SK-N-SH (cell line): ENCODE measurements at regions not wholly inside any gene's neighbourhood (a gene's known extent, or its start where the extent isn't known, plus 50 kb on each side); places are given as distances from the start of the nearest gene placed in this dataset.

Source experiments
- CTCF ChIA-PET: fragments of 300-600, 350-600 bp; formaldehyde crosslinking; extraction: SDS; loops from one replicate; lab custom pipeline; 2021; lab: Yijun Ruan, JAX
- POLR2A ChIA-PET: fragments of 350-600 bp; sonication (Branson Sonifier 250); formaldehyde crosslinking; extraction: SDS; loops from one replicate; lab custom pipeline; 2020; ENCODE audit warnings: antibody characterized with exemption, inconsistent platforms; lab: Yijun Ruan, JAX
- DNase-seq: peaks from one replicate; pipeline ENCODE4 v3.0.0; 2012
- H2AFZ ChIP-seq: fragments of 200-600 bp; sonication (generic); 2 replicates; pipeline ENCODE4 v1.8.1; 2016; ENCODE audit warnings: antibody characterized with exemption, mild to moderate bottlenecking, low read depth
- H3F3A ChIP-seq: fragments of 200-600 bp; sonication (generic); replicated peaks from 2 replicates; pipeline ENCODE3; 2016; ENCODE audit warnings: antibody characterized with exemption, mild to moderate bottlenecking; ENCODE audit not compliant: insufficient read depth
- H3K27ac ChIP-seq, 2 experiments: fragments of 200-500 bp in 1 of 2; fragments of 200-600 bp in 1 of 2; sonication (Bioruptor generic) in 1 of 2; sonication (generic), shearing (Covaris generic) in 1 of 2; 2 replicates each; pipeline versions ENCODE4 v1.5.1 to v1.6.1; 2014 to 2016; ENCODE audit warnings: low read depth in 2 of 2, inconsistent platforms in 1 of 2, low read length in 1 of 2, mild to moderate bottlenecking in 1 of 2, mixed read lengths in 1 of 2
- H3K27me3 ChIP-seq: fragments of 200-600 bp; sonication (generic), shearing (Covaris generic); 2 replicates; pipeline ENCODE4 v1.6.1; 2016; ENCODE audit warnings: mixed run types; ENCODE audit not compliant: insufficient read depth
- H3K36me3 ChIP-seq, 2 experiments: fragments of 200-500 bp in 1 of 2; fragments of 200-600 bp in 1 of 2; sonication (Bioruptor generic) in 1 of 2; sonication (generic) in 1 of 2; replicated peaks in 1 of 2; 2 replicates each; pipeline versions ENCODE3 to v1.5.1; 2014 to 2016; ENCODE audit warnings: low read length in 1 of 2, mild to moderate bottlenecking in 1 of 2; ENCODE audit not compliant: insufficient read depth in 2 of 2, control insufficient read depth in 1 of 2
- H3K4me1 ChIP-seq, 2 experiments: fragments of 200-500 bp in 1 of 2; fragments of 200-600 bp in 1 of 2; sonication (Bioruptor generic) in 1 of 2; sonication (generic), shearing (Covaris generic) in 1 of 2; 2 replicates each; pipeline versions ENCODE4 v1.5.1 to v1.6.1; 2014 to 2016; ENCODE audit warnings: low read depth in 1 of 2, low read length in 1 of 2, mixed run types in 1 of 2; ENCODE audit not compliant: insufficient read depth in 2 of 2, control insufficient read depth in 1 of 2
- H3K4me2 ChIP-seq: fragments of 200-600 bp; sonication (generic), shearing (Covaris generic); 2 replicates; pipeline ENCODE4 v1.6.1; 2017; ENCODE audit warnings: mixed run types
- H3K4me3 ChIP-seq, 2 experiments: fragments of 200-500 bp in 1 of 2; fragments of 200-600 bp in 1 of 2; sonication (Bioruptor generic) in 1 of 2; sonication (generic), shearing (Covaris generic) in 1 of 2; 2 replicates each; pipeline versions ENCODE4 v1.5.1 to v1.8.1; 2014 to 2016; ENCODE audit warnings: low read depth in 2 of 2, inconsistent platforms in 1 of 2, low read length in 1 of 2, mild to moderate bottlenecking in 1 of 2, mixed read lengths in 1 of 2, moderate library complexity in 1 of 2
- H3K79me2 ChIP-seq: fragments of 200-600 bp; sonication (generic); 2 replicates; pipeline ENCODE4 v1.8.1; 2017; ENCODE audit warnings: mild to moderate bottlenecking; ENCODE audit not compliant: insufficient read depth
- H3K9ac ChIP-seq: fragments of 200-600 bp; sonication (generic); 2 replicates; pipeline ENCODE4 v1.6.1; 2017; ENCODE audit warnings: mixed run types
- H3K9me2 ChIP-seq: fragments of 200-600 bp; sonication (generic); 2 replicates; pipeline ENCODE4 v1.6.1; 2017; ENCODE audit warnings: mixed run types
- H3K9me3 ChIP-seq: fragments of 200-600 bp; sonication (generic); 2 replicates; pipeline ENCODE4 v1.6.1; 2017; ENCODE audit warnings: mixed run types, mild to moderate bottlenecking, moderate library complexity
- H4K20me1 ChIP-seq: fragments of 200-600 bp; sonication (generic); 2 replicates; pipeline ENCODE4 v1.6.1; 2017; ENCODE audit warnings: mild to moderate bottlenecking, mixed run types; ENCODE audit not compliant: insufficient read depth
- ELF1 ChIP-seq: IDR thresholded peaks from 2 replicates; pipeline ENCODE4 v1.4.0; 2012
- EP300 ChIP-seq, 2 experiments: IDR thresholded peaks; 2 replicates each; pipeline versions ENCODE4 v1.4.0 to v1.6.1; 2012; ENCODE audit warnings: borderline replicate concordance in 1 of 2, low read depth in 1 of 2, low read length in 1 of 2
- EZH2phosphoT487 ChIP-seq: fragments of 200-600 bp; sonication (generic); IDR thresholded peaks from 2 replicates; pipeline ENCODE4 v1.6.1; 2017; ENCODE audit warnings: low read depth, mixed run types, mild to moderate bottlenecking, antibody characterized with exemption, moderate library complexity, borderline replicate concordance
- FOSL2 ChIP-seq: IDR thresholded peaks from 2 replicates; pipeline ENCODE4 v1.4.0; 2012; ENCODE audit warnings: low read depth, mild to moderate bottlenecking, moderate library complexity, borderline replicate concordance
- FOXJ3 ChIP-seq: sonication (generic); formaldehyde crosslinking; IDR thresholded peaks from 2 replicates; pipeline ENCODE4 v1.5.1; 2020; ENCODE audit warnings: mild to moderate bottlenecking, missing genetic modification reagents
- GATA2 ChIP-seq: sonication (generic); formaldehyde crosslinking; IDR thresholded peaks from 2 replicates; pipeline ENCODE4 v1.5.0; 2020; ENCODE audit warnings: mild to moderate bottlenecking, missing genetic modification reagents
- MEF2A ChIP-seq: IDR thresholded peaks from 2 replicates; pipeline ENCODE4 v1.4.0; 2012; ENCODE audit warnings: low read depth, borderline replicate concordance
- MXI1 ChIP-seq: IDR thresholded peaks from 2 replicates; pipeline ENCODE4 v1.6.1; 2012; ENCODE audit warnings: mild to moderate bottlenecking, low read depth, low read length, improper control_type of control experiment
- NFIC ChIP-seq: IDR thresholded peaks from 2 replicates; pipeline ENCODE4 v1.4.0; 2012; ENCODE audit warnings: borderline replicate concordance
- PBX3 ChIP-seq: IDR thresholded peaks from 2 replicates; pipeline ENCODE4; 2012
- POLR2AphosphoS5 ChIP-seq: IDR thresholded peaks from 2 replicates; pipeline ENCODE4 v1.6.1; 2012; ENCODE audit warnings: low read depth, low read length
- RAD21 ChIP-seq: IDR thresholded peaks from 2 replicates; pipeline ENCODE4 v1.6.1; 2012; ENCODE audit warnings: mild to moderate bottlenecking, low read length
- RFX5 ChIP-seq: IDR thresholded peaks from 2 replicates; pipeline ENCODE4 v1.6.1; 2012; ENCODE audit warnings: mild to moderate bottlenecking, improper control_type of control experiment, low read length
- RXRA ChIP-seq: IDR thresholded peaks from 2 replicates; pipeline ENCODE4 v1.4.0; 2012; ENCODE audit warnings: low read depth, mild to moderate bottlenecking, borderline replicate concordance
- SIN3A ChIP-seq: IDR thresholded peaks from 2 replicates; pipeline ENCODE4 v1.6.1; 2012; ENCODE audit warnings: low read depth, mild to moderate bottlenecking, low read length, moderate library complexity, borderline replicate concordance
- SMC3 ChIP-seq: IDR thresholded peaks from 2 replicates; pipeline ENCODE4 v1.6.1; 2012; ENCODE audit warnings: low read depth, low read length, improper control_type of control experiment
- TAF1 ChIP-seq: IDR thresholded peaks from 2 replicates; pipeline ENCODE4 v1.6.1; 2012; ENCODE audit warnings: low read depth, mild to moderate bottlenecking, low read length, moderate library complexity, borderline replicate concordance
- TCF12 ChIP-seq: IDR thresholded peaks from 2 replicates; pipeline ENCODE4 v1.4.0; 2012
- WGBS: methylation state at CpG from one replicate; pipeline ENCODE4 v1.1.6; 2017; ENCODE audit warnings: low lambda C conversion rate; 5-methylcytosine and 5-hydroxymethylcytosine counted together
- TF ChIP-seq, protein P1 (sequence below): IDR thresholded peaks from 2 replicates; pipeline ENCODE4 v1.4.0; 2012; ENCODE audit warnings: low read depth, borderline replicate concordance
- TF ChIP-seq, protein P2 (sequence below): fragments of 150-350 bp; IDR thresholded peaks from 2 replicates; pipeline ENCODE4 v1.6.1; 2017; ENCODE audit warnings: antibody characterized with exemption, low read length, low read depth, borderline replicate concordance

- POLR2A ChIA-PET: no interaction called here
- no peak overlapping the region for H2AFZ ChIP-seq
- H3K9me2 ChIP-seq: no peaks in the 10 kb centered on the region
- TF ChIP-seq PBX3 (peak; percentile 48; the same call in 1 of the 2 replicates), RAD21 (no peak), TCF12 (0 out of 2 replicates have a peak, but pooled peaks have one; percentile 46), TAF1 (no peak), EZH2phosphoT487 (no peak), EP300 (IDR thresholded peaks at IDR 0.05; ENCODE audit: borderline replicate concordance in 1 of 2, low read depth in 1 of 2, low read length in 1 of 2) (peak in 1 of 2 experiments; percentile 44; a peak in 1 of 4 replicates), GATA2 (CRISPR knock-in tag) (no peak), POLR2AphosphoS5 (no peak), MEF2A (no peak), RXRA (no peak), SIN3A (no peak), MXI1 (no peak)
- TF ChIP-seq, protein P1, sequence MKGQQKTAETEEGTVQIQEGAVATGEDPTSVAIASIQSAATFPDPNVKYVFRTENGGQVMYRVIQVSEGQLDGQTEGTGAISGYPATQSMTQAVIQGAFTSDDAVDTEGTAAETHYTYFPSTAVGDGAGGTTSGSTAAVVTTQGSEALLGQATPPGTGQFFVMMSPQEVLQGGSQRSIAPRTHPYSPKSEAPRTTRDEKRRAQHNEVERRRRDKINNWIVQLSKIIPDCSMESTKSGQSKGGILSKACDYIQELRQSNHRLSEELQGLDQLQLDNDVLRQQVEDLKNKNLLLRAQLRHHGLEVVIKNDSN: no peak
- TF ChIP-seq, protein P2, sequence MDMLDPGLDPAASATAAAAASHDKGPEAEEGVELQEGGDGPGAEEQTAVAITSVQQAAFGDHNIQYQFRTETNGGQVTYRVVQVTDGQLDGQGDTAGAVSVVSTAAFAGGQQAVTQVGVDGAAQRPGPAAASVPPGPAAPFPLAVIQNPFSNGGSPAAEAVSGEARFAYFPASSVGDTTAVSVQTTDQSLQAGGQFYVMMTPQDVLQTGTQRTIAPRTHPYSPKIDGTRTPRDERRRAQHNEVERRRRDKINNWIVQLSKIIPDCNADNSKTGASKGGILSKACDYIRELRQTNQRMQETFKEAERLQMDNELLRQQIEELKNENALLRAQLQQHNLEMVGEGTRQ: no peak
- TF ChIP-seq, all 33 proteins: peak for 3
- Histone ChIP-seq H3F3A (no peaks in the 10 kb centered on the region), H3K4me2 (no peak overlapping the region), H3K27ac (peak overlapping the region in 1 of 2 experiments; percentile 34; a peak in 2 of 4 replicates), H3K79me2 (no peaks in the 10 kb centered on the region), H3K4me1 (peaks cover 0 to 9% of the 10 kb centered on the region in 2 experiments; a peak in 3 of 4 replicates), H3K27me3 (no peaks in the 10 kb centered on the region), H4K20me1 (no peaks in the 10 kb centered on the region), H3K36me3 (no peaks in the 10 kb centered on the region), H3K9me3 (no peaks in the 10 kb centered on the region), H3K4me3 (no peak overlapping the region), H3K9ac (no peak overlapping the region)
- no peak for DNase-seq
- CTCF ChIA-PET: interaction anchor here (0.8 to 2.3 kb wide), 3 partner anchors 11 to 60 kb away, joined by 3 to 4 read pairs (median 4); no protein-coding TSS in a partner anchor
- 48% methylated on average over 2 of the region's 2 CpGs for WGBS
These were observed 60.9 kb upstream of the ETS2 start for GRCh38 chr21:38744861-38745260.

DNA sequence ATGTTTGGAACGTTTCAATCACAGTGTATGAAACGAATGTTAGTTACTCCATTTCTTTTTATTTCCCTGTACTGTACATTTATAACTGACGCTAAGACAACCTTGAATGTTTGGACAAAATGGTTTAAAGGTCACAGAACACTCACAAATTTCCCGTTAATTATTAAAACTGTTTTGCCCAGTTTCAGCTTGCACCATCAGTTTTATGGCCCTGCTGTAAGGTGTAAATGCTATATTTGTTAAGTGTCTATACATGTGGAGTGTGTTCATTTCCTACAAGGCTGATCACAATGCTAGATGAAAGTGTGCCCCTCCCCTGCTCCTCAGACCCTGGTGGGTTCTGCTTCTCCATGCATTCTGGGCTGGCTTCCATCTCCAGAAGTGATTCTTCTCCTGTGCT, 57.9 kb upstream of the ETS2 start:
- no peaks in the 10 kb centered on the region for H4K20me1 ChIP-seq
- H2AFZ ChIP-seq: no peak overlapping the region
- no peak for DNase-seq
- no peak overlapping the region for H3K4me2 ChIP-seq
- no peak overlapping the region for H3K4me3 ChIP-seq
- H3K36me3 ChIP-seq: no peaks in the 10 kb centered on the region
- no peaks in the 10 kb centered on the region for H3K27me3 ChIP-seq
- no peak overlapping the region for H3K9ac ChIP-seq
- no peaks in the 10 kb centered on the region for H3K79me2 ChIP-seq
- TF ChIP-seq FOSL2: no peak
- TF ChIP-seq ELF1: no peak
- TF ChIP-seq FOXJ3 (CRISPR knock-in tag): no peak
- no peak for TF ChIP-seq SMC3
- no peak for TF ChIP-seq NFIC
- no peak for TF ChIP-seq TAF1
- no peak for TF ChIP-seq SIN3A
- no peak for TF ChIP-seq RFX5
- 88% methylated on average over 4 of the region's 4 CpGs for WGBS
- ChIA-PET CTCF (no interaction called here), POLR2A (no interaction called here)
- peaks cover 0 to 7% of the 10 kb centered on the region in 2 experiments; a peak in 3 of 4 replicates for H3K4me1 ChIP-seq
- no peaks in the 10 kb centered on the region for H3F3A ChIP-seq
- no peak overlapping the region for H3K27ac ChIP-seq
- H3K9me2 ChIP-seq: no peaks in the 10 kb centered on the region
- no peaks in the 10 kb centered on the region for H3K9me3 ChIP-seq
